OCI-LY1 (cell line): ENCODE measurements at regions not wholly inside any gene's neighbourhood (a gene's known extent, or its start where the extent isn't known, plus 50 kb on each side); places are given as distances from the start of the nearest gene placed in this dataset.

Experiments
- CTCF ChIP-seq: fragments of 200-600 bp; sonication (generic), shearing (Covaris generic); IDR thresholded peaks from 2 replicates; pipeline ENCODE4 v1.5.1; 2017; ENCODE audit warnings: mild to moderate bottlenecking, antibody characterized with exemption, low read length, moderate library complexity, mixed read lengths
- EZH2 ChIP-seq: fragments of 200-600 bp; sonication (generic), shearing (Covaris generic); IDR thresholded peaks from 2 replicates; pipeline ENCODE4 v1.8.0; 2017; ENCODE audit warnings: borderline replicate concordance, mixed run types, mild to moderate bottlenecking, antibody characterized with exemption, low read length, moderate library complexity, mixed read lengths

- TF ChIP-seq CTCF (no peak), EZH2 (no peak)
Measured at GRCh38 chr10:131693766-131694165, 207.0 kb upstream of the PPP2R2D start.
